GM21390 (cell line): ENCODE measurements at regions not wholly inside any gene's neighbourhood (a gene's known extent, or its start where the extent isn't known, plus 50 kb on each side); places are given as distances from the start of the nearest gene placed in this dataset.

Source experiments
- ATAC-seq: cut with Tn5 transposase; IDR thresholded peaks from one replicate; pipeline ENCODE4 v1.9.1; 2021; ENCODE audit not compliant: unreplicated experiment

- no peak for ATAC-seq
Observed at GRCh38 chr3:178445139-178445538, 91.1 kb upstream of the KCNMB2 start.

GRCh38 chr3:178446059-178446458 lies 90.2 kb upstream of the KCNMB2 start:
- ATAC-seq, result no peak

- no peak for ATAC-seq
Observed at GRCh38 chr3:178450476-178450875, 85.8 kb upstream of the KCNMB2 start.

- ATAC-seq, result no peak
Observed at GRCh38 chr3:178451799-178452198, 84.4 kb upstream of the KCNMB2 start.

- ATAC-seq, result no peak
Observed at GRCh38 chr3:178454726-178455125, 81.5 kb upstream of the KCNMB2 start.

- ATAC-seq, result no peak
Observed at GRCh38 chr3:178455226-178455625, 81.0 kb upstream of the KCNMB2 start.

- ATAC-seq, result no peak
Observed at GRCh38 chr3:178455946-178456345, 80.3 kb upstream of the KCNMB2 start.

- peak; percentile 59 for ATAC-seq
Observed at GRCh38 chr3:178456621-178457285, 79.5 kb upstream of the KCNMB2 start.

GRCh38 chr3:178457511-178457910 lies 78.7 kb upstream of the KCNMB2 start:
- ATAC-seq, result no peak

- no peak for ATAC-seq
Observed at GRCh38 chr3:178458313-178459037, 77.8 kb upstream of the KCNMB2 start.

GRCh38 chr3:178459038-178459410 lies 77.2 kb upstream of the KCNMB2 start:
- ATAC-seq, result no peak

GRCh38 chr3:178465260-178466180 lies 70.7 kb upstream of the KCNMB2 start:
- ATAC-seq, result peak; percentile 48

- ATAC-seq, result no peak
Observed at GRCh38 chr3:178472941-178473340, 63.3 kb upstream of the KCNMB2 start.

- ATAC-seq, result no peak
Observed at GRCh38 chr3:178474526-178474925, 61.7 kb upstream of the KCNMB2 start.

- no peak for ATAC-seq
Observed at GRCh38 chr3:178475062-178475461, 61.2 kb upstream of the KCNMB2 start.

GRCh38 chr3:178476886-178477285 lies 59.4 kb upstream of the KCNMB2 start:
- ATAC-seq, result no peak

GRCh38 chr3:178479446-178479845 lies 56.8 kb upstream of the KCNMB2 start:
- no peak for ATAC-seq

- no peak for ATAC-seq
Observed at GRCh38 chr3:178479860-178480259, 56.4 kb upstream of the KCNMB2 start.

GRCh38 chr3:178480274-178480673 lies 56.0 kb upstream of the KCNMB2 start:
- peak; percentile 22 for ATAC-seq

GRCh38 chr3:178480795-178481194 lies 55.4 kb upstream of the KCNMB2 start:
- peak; percentile 100 for ATAC-seq

GRCh38 chr3:178482981-178483380 lies 53.3 kb upstream of the KCNMB2 start:
- ATAC-seq, result no peak

GRCh38 chr3:178483704-178484103 lies 52.5 kb upstream of the KCNMB2 start:
- no peak for ATAC-seq
